Stimulated activated CD4-positive, alpha-beta T cell treated with anti-CD3 and anti-CD28 coated beads, Interleukin-4, amount 100 ng/mL, for 24 hours (primary cell): ENCODE measurements at regions not wholly inside any gene's neighbourhood (a gene's known extent, or its start where the extent isn't known, plus 50 kb on each side); places are given as distances from the start of the nearest gene placed in this dataset.

ENCODE experiments used
- DNase-seq: peaks from one replicate; pipeline ENCODE4 v3.0.0-alpha.2; 2020

DNA sequence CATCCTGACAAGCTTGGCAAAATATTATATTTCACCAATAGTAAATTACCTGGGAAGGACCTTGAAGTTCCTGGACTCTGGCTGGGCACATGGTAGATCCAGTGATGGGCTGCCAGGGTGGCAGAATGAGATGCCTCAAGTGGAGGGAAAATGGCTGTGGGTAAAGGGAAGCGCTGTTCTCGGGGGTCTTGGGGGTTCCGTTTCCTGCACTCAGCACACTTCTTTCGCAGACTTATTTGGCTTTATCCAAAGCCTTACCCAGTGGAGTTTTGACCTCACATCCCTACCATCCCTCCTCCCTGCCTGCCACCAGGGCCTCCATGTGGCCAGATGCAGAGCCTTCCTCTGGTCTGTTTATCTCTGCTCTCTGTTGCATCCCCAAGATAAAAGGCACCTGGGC is 654.9 kb upstream of the HS6ST1 start:
- DNase-seq = no peak

DNA sequence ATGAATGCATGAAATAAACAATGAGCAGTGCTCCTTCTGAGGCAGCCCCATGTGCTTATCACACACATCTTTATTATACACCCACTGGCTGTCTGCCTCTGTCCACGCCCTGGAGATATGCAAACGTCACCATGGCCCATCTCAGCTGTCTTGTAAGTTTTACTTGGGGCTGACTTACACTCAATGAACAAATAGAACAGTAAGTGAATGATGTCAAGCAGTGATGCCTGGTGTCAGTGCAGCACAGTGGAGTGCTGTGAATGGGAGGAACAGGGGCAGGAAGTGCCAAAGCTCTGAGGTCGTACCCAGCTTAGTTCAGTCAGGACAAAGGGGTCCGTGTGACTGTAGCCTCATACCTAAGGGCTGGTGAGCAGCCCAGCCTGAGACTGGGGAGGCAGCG is 659.5 kb upstream of the HS6ST1 start:
- DNase-seq = no peak

DNA sequence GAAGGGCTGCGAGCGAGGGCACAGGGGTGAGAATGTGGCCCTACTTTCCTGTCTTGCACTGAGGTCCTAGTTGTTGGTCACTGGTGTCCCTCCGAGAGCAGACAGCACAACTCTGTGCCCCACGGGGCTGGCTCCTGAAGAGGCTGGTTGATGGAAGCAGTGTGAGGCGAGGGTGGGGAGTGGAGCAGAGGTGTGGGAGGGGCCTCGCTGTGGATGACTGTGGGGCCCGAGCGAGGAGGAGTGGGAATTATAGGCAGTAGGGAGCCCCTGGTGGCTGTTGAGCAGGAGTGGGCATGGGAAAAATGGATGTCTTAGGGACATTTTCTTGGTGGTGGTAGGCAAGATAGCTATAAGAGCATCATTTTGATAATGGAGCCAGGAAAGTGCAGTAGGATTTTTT is 660.5 kb upstream of the HS6ST1 start:
- DNase-seq = no peak

DNA sequence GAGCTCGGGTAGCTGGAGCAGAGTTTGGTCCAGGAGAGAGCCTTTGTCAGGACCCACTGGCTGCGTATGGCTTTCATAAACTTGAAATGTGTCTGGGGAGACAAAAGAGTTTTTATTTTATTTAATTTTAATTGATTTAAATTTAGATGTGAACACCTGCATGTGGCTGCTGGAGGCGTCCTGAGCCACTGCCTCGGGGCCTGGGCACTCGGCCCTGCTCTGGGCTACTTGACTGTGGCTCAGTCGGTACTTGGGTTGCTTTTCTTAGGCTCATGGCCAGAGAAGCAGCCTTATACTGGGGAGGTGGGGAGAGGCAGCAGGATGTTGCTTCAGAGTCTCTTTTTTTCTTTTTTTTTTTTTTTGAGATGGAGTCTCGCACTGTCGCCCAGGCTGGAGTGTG is 661.8 kb upstream of the HS6ST1 start:
- no peak for DNase-seq

DNA sequence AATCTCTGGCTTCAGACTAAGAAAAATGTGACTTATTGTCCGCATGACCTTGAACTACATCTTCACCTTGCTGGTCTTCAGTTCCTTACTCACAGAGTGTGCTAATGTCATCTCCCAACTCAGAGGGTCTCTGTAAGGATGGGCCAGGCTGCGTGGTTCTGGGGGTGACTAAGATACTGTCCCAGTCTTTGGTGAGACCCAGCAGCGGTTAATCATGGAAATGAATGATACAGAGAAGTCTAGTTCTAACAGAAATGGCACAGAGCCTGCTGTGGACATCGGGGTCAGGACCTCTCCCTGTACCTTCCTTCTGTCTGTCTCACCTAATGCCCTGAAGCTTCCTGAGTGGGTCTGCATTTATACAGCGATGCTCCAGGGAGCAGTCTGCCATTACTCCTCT is 662.7 kb upstream of the HS6ST1 start:
- DNase-seq = no peak

DNA sequence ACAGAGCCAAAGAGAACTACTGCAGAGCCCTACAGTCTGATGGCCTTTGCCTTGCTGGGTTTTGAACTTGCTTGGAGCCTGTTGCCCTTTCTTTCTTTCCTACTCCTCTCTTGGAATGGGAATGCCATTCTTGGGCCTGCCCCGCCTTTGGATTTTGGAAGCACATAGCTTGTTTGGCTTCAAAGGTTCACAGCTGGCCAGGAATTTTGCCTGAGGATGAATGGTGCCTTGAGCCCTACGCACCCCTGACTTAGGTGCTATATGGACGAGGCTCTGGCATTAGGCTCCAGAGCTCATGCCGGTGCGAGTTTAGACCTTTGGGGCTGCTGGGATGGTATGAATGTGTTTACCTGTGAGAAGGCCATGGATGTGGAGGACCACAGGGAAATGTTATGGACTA is 663.3 kb upstream of the HS6ST1 start:
- no peak for DNase-seq

DNA sequence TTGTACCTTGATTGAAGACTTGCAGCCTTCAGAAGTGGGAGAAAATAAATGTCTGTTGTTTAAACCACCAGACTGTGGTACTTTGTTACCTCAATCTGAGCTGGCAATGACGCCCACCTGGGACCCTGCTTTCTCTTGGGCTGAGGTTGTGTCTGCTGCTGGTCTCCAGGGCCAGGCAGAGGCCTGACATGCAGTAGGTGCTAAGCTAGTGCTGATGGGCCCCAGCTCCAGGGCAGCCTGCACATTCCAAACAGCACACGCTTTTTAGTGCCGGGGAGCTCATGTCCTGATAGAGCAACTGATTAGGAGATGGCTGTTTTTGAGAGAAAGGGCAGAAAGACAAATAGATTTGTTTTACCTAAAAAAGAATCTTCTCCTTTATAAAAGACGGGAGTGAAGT is 664.0 kb upstream of the HS6ST1 start:
- DNase-seq = no peak

DNA sequence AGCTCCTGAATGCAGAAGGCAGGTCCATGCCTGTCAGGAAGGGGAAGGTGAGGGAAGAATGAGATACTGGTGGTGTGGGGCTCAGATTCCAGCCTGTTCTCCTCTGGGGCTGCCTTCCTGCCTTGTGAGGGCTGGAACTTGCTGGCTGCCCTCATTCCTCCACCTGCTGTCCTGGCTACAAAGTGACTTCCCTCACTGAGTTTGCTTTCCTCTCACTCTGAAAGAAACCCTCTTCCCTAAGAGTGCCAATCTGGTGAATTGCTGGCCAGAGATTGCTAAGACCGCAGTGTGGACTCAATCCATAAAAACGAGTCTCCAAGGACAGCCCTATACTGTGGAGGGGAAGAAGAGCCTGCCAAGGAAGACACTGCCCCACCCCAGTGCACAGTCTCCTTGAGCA is 664.4 kb upstream of the HS6ST1 start:
- DNase-seq = no peak

DNA sequence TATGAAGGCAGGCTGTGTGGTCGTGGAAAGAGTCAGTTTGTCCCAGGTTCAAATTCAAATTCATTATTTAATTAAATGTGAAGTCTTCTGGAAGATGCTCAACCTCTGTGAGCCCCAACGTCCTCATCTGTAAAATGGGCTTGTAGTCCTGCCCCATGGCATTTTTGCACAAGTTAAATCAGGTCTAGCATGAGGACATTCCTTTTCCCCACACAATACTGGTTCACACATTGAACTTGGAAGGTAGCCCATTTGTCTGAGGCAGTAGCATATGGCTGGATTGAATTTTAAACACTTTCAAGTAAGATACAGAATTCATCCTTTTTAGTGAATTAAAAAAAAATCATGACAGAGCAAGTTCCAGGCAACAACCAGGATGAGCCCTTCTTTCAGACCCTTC is 665.4 kb upstream of the HS6ST1 start:
- no peak for DNase-seq

DNA sequence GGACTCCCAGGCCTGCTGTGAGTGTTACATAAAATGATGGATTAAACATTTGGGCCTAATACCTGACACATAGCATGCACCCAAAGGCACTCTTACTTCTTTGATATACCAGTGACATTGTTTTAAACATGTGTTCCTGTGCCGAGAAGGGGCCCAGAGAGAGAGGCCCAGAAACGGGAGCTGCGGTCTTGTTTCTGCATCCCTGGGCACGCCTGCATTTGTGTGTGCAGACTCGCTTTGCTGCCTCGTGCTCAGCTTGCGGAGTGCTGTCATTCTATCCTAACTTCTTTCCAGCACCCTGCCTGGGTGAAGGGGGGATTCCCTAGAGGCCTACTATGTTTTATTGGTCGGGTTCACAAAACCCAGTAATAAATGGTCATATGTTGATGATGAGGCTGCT is 666.2 kb upstream of the HS6ST1 start:
- no peak for DNase-seq

DNA sequence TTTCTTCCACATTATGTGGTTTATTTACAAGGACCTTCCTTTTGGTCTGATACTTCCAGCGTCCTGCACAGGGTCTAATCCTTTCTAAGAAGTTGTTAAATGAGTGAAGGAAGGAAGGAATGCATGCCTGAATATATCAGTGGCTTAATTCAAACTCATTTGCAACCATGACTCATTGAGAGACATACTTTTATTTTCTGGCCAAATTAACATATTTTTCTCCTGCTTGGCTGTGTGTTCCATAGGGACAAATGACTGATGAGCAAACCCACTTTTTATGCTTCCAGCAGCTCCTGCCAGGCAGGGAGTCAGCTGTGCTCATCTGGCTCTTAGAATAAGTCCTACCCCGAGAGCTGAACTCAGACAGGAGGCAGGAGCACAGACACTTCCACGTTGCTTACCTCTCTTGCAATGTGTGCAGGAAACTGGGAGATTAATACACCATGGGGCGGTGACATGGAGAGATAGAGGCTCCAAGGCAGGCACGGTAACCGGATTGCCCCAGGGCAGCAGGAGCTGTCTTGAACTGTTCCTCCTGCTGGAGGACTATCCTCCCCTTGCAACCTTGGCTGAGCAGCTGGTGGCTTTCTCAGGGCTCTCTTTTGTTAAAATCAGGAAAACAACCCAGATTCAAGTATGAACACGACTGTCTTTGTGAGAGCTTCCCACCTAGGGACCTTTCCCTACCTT is 667.5 kb upstream of the HS6ST1 start:
- no peak for DNase-seq

DNA sequence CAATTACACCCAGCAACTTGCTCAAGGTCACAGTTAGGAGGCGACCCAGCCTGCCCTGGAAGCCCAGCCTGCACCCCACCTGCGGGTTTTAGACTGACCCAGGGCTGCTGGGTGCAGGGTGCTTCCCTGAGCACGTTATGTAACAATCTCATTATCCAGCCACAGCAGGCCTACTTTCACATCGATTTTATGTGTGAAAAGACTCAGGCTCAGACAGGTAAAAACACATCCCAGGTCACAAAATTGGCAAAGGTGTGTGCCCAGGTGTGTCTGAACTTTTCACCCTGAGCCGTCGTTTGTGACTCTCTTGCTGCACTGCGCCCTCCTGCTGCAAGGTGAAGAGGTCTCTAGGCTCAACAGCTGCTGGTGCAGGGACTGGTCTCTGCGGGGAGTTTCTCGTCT is 668.2 kb upstream of the HS6ST1 start:
- DNase-seq = no peak

DNA sequence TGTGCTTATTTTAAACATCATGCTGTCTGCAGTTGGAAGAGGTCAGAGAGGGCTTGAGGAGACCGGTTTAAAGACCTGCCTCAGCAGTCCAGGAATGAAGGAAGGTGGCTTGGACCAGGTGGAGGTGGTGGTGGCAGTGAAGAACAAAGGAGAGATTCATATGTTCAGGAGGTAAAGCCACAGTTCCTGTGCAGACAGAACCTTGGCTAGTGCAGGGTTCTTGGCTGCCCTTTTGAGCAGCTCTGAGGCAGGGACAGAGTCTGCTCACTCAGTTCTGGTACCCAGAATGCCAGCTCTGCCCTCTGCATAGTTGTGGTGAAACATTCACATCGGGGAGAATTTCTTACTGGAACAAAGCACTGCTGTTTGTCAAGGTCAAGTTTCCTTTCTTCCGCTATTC is 669.7 kb upstream of the HS6ST1 start:
- no peak for DNase-seq

DNA sequence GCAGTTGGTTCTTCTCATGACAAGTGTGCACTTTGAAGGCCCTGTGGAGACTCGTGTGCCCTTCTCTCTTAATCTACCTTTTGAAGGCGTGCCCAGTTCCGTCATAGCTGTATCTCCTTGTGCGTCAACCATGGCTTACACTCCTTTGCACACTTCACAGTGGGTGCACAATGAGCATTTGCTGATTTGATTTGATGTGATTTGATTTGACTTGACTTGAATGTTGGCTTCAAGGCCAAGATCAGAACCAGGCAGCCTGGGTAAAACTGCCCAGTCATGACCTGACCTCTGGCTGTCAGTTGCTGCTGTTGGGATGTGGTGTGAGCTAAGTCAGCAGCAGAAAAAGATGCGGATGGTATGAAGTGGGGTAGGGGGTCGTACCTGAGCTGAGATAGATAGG is 670.3 kb upstream of the HS6ST1 start:
- DNase-seq = no peak

DNA sequence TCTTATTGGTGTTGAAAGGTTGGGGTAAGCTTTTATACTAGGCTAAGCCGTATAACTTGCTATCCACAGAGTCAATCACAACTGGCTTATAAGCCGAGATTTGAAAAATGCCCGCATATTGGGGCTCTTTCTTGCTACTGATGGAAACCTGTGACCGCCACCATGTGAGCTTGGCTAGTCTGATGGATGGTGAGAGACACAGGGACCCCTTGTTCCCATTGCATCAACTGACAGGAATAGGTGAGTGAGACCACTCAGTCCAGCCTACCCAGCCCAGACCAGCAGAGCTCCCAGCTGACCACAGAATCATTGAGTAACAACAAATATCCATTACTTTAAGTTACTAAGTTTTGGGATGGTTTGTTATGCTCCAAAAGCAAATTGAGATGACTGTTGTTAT is 676.4 kb upstream of the HS6ST1 start:
- DNase-seq = no peak

DNA sequence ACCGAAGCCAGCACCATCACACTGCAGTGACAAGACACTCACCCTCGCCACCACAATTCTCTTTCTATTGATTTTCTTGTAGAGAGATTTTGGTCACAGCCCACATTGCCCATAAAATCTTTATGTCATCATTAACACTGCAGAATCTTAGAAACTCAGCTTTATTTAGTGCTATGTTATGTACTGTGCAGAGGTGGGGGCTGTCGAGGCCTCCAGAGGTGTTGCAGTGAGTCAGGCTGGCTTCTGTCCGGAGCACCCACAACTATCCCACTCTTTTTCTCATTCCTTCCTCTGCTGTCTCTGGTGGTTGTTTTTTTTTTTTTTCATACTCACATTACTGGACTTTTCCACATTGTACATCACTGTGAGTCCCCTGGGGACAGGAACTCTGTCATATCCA is 677.4 kb upstream of the HS6ST1 start:
- DNase-seq = no peak

DNA sequence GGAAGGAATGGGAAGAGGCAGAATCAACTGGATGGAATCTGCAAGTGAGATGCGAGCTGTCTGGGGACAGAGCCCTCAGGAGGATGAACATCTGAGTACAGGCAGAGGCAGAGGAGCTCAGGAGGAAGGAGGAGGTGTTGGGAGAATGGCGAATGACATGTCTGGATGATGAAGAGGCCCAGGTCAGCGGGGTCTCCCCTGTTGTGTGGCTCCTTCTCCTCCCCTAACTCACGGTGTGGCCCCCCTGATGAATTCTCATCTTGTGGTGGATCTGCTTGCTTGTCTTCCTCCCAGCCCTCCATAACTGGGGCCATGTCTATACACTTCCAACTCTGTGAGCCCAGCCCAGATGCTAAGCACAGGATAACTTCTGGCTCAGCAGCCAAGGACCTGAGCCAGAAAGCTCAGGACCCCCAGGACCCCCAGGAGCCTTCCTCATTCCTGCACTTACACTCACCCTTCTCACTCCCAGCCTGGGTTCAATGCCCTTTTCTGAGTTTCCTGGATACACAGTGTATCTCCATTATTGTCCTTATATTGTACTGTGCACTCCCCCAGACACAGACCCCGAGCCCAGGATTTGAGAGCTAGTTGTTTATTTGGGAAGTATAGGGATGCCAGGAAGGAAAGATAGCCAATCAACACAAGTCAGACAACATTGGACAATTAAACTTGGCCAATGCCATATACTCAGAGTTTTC is 678.6 kb upstream of the HS6ST1 start:
- no peak for DNase-seq

DNA sequence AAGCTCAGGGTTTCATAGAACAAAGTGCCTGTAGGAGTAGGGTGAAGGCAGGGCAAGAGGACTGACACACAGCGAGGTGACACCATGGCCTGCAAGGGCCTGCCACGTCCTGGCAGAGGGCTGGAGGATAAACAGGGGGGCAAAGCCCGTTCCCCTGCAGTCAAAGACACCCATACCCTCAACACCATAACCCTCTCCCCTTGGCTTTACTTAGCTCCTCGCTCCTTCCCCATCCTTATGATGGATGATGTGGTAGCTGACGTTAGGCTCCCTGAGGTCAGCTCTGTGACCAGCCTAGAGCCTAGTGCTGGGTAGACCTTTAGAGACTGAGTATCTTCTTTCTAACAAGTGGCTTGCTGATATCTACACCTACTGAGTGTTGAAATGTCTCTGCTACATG is 683.3 kb upstream of the HS6ST1 start:
- DNase-seq = no peak

DNA sequence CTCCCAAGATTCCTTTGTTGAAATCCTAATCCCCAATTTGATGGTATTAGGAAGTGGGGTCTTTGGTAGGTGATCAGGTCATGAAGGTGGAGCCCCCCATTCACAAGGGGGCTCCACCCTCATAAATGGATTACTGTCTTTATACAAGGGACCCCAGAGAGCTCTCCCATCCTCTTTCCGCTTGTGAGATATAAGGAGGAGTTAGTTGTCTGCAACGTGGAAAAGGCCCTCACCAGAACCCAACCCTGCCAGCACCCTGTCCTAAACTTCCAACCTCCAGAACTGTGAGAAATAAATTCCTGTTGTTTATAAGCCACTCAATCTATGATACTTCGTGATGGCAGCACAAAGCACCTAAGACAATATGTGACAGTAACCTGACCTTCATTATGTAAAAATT is 684.1 kb upstream of the HS6ST1 start:
- no peak for DNase-seq

DNA sequence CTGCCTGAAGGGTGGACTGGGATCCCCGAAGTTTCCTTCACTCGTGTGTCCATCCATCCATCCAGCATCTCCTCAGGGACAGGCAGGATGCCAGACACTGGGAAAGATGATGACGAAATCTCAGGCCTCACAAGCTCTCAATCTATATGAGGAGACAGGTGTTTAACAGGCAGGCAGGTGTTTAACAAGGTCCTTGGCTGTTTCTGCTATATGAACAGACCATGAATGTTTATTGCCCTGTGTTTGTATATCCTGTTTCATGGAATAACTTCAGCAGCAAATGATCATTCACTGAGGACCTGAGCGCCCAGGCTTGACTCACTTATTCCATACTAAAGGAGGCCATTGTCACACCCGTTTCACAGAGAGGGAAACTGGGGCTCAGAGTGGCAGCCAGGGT is 685.8 kb upstream of the HS6ST1 start:
- no peak for DNase-seq

DNA sequence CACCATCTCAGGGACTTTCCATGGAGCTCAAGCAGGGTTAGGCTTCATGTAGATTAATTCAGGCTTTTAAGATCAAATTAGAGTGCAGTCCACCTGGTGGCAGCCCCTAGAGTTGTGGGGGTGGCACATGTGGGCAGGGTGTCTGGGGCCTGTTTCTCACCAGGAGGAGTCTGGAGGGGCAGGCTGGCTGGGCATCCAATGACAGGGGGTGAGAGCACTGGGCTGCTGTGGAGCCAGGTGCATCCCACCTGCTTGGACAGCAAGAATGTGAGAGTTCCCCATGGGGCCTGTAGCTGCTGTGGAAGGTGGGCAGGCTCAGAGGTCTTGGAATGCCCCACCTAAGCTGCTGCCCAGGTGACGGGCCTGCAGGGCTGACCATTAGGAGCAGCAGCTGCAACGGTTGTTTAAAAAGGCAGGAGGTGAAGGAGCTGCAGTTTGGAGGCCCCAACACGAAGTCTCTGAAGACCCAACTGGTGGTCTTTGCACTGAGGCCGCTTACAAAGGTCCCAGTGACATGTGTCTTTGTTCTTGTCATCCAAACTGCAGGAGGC is 686.3 kb upstream of the HS6ST1 start:
- DNase-seq = no peak

DNA sequence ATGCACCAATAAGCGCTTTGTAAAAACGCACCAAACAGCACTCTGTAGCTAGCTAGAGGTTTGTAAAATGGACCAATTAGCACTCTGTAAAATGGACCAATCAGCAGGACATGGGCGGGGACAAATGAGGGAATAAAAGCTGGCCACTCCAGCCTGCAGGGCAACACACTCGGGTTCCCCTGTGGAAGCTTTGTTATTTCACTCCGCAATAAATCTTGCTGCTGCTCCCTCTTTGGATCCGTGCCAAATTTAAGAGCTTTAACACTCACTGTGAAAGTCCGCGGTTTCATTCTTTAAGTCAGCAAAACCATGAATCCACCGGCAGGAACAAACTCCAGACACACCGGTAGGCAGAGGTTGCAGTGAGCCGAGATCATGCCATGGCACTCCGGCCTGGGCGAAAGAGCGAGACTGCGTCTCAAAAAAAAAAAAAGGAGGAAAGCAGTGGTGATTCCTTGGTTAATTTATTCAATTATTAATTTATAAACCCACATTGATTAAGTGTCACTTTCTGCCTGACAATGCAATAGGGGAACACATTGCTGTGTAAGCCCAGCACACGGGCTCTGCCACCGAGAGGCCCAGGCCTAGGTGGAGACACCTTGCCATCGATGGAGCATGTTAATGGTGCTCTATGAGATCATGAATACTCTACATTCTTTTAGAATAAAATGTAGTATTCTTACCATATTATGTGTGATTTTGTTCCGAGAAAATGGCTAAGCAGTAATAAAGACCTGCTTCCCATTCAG is 687.6 kb upstream of the HS6ST1 start:
- DNase-seq = no peak

DNA sequence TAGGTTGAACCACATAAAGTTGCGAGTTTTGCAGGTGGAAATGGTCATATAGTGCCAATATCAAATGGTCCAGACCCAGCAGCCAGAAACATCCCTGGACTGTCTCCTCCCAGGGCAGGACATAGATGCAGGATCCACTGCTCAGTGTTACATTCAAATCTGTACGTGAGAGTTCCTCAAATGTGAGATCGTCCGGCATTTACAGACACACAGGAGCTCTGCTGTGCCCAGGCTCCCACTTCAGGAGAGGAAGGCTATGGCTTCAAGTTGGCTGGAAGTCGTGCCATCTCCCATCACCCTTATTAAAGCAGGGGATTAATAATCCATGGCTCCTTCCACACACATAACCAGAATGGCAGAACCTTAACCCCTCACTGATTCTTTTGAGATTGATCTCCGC is 688.2 kb upstream of the HS6ST1 start:
- DNase-seq = no peak
